Mucosa of rectum (tissue), 2 donors: ENCODE measurements at regions not wholly inside any gene's neighbourhood (a gene's known extent, or its start where the extent isn't known, plus 50 kb on each side); places are given as distances from the start of the nearest gene placed in this dataset.

ENCODE experiments used
- H3K27ac ChIP-seq, 2 donors: one replicate each; pipeline ENCODE4 v1.7.0; 2013; ENCODE audit warnings: inconsistent platforms in 2 of 2, low read depth in 2 of 2, low read length in 2 of 2
- H3K27me3 ChIP-seq, 2 donors: one replicate each; pipeline ENCODE4 v1.7.0; 2013; ENCODE audit warnings: low read length in 2 of 2; ENCODE audit not compliant: control insufficient read depth in 2 of 2, insufficient read depth in 2 of 2
- H3K36me3 ChIP-seq, 2 donors: one replicate each; pipeline ENCODE4 v1.7.0; 2013; ENCODE audit warnings: low read length in 2 of 2; ENCODE audit not compliant: control insufficient read depth in 2 of 2, insufficient read depth in 2 of 2
- H3K4me1 ChIP-seq, 2 donors: one replicate each; pipeline ENCODE4 v1.7.0; 2013; ENCODE audit warnings: low read length in 2 of 2, mild to moderate bottlenecking in 1 of 2; ENCODE audit not compliant: control insufficient read depth in 2 of 2, insufficient read depth in 2 of 2
- H3K4me3 ChIP-seq, 2 donors: one replicate each; pipeline ENCODE4 v1.7.0; 2013; ENCODE audit warnings: low read length in 2 of 2
- H3K9ac ChIP-seq, 2 donors: one replicate each; pipeline ENCODE4 v1.7.0; 2013; ENCODE audit warnings: low read length in 2 of 2, low read depth in 1 of 2, mild to moderate bottlenecking in 1 of 2
- H3K9me3 ChIP-seq, 2 donors: one replicate each; pipeline ENCODE4 v1.7.0; 2013; ENCODE audit warnings: low read length in 2 of 2; ENCODE audit not compliant: control insufficient read depth in 2 of 2
- donor health status: healthy.
- donor health status: Normal muscosa, but diverticular disease.

GRCh38 chr10:78382047-78382446, 348.4 kb downstream of the RPS24 start:
- H3K9ac ChIP-seq: no peak overlapping the region
- H3K9me3 ChIP-seq: no peaks in the 10 kb centered on the region
- no peaks in the 10 kb centered on the region for H3K4me1 ChIP-seq
- H3K36me3 ChIP-seq: no peaks in the 10 kb centered on the region
- no peaks in the 10 kb centered on the region for H3K27me3 ChIP-seq
- H3K27ac ChIP-seq: no peak overlapping the region
- no peak overlapping the region for H3K4me3 ChIP-seq

DNA sequence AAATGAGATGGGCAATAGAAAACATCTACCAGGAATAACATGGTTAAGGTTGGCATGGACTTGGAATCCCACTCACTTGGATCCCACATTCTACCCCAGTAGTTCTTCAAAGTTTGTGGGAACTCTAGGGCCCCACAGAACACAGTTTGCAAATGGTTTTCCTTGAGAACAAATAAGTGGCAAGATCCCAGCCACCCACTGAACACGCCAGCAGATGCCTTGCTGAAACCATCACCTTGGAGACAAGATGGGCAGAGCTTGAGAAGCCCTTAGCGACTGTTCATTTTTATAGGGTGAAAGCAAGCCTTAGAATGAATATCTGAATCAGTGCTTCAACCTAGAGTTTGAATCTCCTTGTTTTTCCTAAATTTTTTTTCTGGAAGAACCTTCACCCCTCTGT, 349.1 kb downstream of the RPS24 start:
- Histone ChIP-seq H3K36me3 (no peaks in the 10 kb centered on the region), H3K27me3 (no peaks in the 10 kb centered on the region), H3K27ac (no peak overlapping the region), H3K4me3 (no peak overlapping the region), H3K4me1 (no peaks in the 10 kb centered on the region), H3K9me3 (no peaks in the 10 kb centered on the region), H3K9ac (no peak overlapping the region)

DNA sequence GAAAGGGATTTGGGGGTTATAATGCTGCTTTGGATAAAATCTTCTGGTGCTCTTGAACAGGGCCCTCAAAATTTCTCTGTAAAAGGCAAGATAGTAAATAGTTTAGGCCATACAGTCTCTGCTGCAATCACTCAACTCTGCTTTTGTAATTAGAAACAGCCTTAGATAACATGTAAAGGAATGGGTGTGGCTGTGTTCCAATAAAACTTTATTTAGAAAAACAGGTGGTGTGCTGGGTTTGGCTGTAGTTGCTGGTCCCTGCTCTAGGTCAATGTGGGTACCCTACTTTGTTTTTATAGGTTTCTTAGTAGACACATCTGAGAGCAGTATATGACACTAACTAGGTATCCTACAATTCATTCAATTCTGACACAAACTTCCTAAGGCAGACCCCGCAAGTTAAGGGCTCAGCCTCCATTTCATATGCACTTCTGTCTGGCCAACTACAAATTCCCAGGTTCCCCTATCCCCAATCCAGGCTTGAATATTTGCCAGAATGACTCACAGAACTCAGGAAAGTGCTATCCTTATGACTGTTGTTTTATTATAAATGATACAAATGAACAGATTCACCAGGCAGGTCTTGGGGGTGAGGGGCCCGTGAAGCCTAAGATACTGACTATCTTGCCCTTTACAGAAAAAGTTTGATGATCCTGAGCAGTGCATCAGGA, 349.9 kb downstream of the RPS24 start:
- no peak overlapping the region for H3K4me3 ChIP-seq
- H3K9ac ChIP-seq: no peak overlapping the region
- no peaks in the 10 kb centered on the region for H3K36me3 ChIP-seq
- no peaks in the 10 kb centered on the region for H3K4me1 ChIP-seq
- H3K27me3 ChIP-seq: no peaks in the 10 kb centered on the region
- no peak overlapping the region for H3K27ac ChIP-seq
- H3K9me3 ChIP-seq: no peaks in the 10 kb centered on the region

DNA sequence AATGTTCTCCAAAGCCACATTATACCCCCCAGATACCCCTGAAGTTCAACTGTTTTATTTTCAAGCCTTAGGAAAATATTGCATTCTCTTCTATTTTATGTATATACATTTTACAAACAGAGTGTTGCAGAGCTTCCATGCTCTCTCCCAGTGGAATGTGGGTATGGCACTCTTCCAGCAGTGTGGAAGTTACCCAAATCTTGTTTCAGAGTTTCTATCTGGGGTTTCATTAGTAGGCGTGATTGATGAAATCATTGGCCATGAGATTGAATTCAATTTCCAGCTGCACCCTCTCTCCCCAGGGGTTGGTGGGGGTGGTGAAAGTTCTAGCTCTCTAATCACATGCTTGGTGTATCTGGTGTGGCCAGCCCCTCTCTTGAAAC, 350.4 kb downstream of the RPS24 start:
- Histone ChIP-seq H3K9ac (no peak overlapping the region), H3K36me3 (no peaks in the 10 kb centered on the region), H3K4me1 (no peaks in the 10 kb centered on the region), H3K27ac (no peak overlapping the region), H3K4me3 (no peak overlapping the region), H3K9me3 (no peaks in the 10 kb centered on the region), H3K27me3 (no peaks in the 10 kb centered on the region)

GRCh38 chr10:78385599-78385998, 351.9 kb downstream of the RPS24 start:
- no peaks in the 10 kb centered on the region for H3K36me3 ChIP-seq

GRCh38 chr10:78386509-78386908, 352.8 kb downstream of the RPS24 start:
- Histone ChIP-seq H3K36me3 (no peaks in the 10 kb centered on the region), H3K27ac (no peak overlapping the region), H3K27me3 (no peaks in the 10 kb centered on the region), H3K4me1 (no peaks in the 10 kb centered on the region), H3K9ac (no peak overlapping the region), H3K4me3 (no peak overlapping the region), H3K9me3 (no peaks in the 10 kb centered on the region)

More at GRCh38 chr10:78385599-78385998, 351.9 kb downstream of the RPS24 start:
- no peaks in the 10 kb centered on the region for H3K27me3 ChIP-seq
- H3K27ac ChIP-seq: no peak overlapping the region
- no peak overlapping the region for H3K9ac ChIP-seq
- H3K9me3 ChIP-seq: no peaks in the 10 kb centered on the region
- no peaks in the 10 kb centered on the region for H3K4me1 ChIP-seq
- no peak overlapping the region for H3K4me3 ChIP-seq

DNA sequence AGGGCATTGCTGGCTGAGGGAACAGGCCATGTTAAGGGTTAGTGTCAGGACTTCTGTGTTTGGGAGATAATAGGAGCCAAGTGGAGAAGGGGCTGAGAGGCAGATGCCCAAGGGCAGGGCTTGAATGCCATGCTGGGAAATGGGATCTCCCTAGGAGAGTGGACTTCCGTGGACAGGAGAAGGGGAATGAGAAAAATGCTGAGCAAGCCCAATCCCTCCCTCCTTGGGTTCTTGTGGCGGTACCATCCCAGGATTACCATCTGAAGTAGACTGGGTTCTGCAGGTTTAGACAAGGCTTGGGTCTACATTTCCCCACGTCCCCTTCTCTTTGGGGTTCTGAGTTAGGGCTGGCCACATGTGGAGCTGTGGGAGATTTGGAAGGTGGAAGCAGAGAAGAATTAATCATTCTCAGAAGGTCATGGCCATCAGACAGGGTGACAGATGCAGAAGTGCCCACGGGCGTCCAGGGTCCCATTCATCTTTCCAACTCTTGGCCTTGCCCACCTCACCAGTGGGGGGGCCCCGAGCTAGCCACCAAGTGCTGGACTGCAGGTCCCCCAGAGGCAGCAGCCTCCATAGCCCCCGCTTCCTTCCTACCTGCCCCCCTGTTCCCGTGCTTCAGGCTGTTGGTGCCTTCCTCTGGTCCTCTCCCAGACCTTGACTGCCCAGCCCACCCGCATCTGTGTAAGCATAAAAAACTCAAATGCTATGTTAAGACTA, 354.8 kb downstream of the RPS24 start:
- no peaks in the 10 kb centered on the region for H3K4me1 ChIP-seq
- H3K9ac ChIP-seq: no peak overlapping the region
- no peak overlapping the region for H3K4me3 ChIP-seq
- no peaks in the 10 kb centered on the region for H3K36me3 ChIP-seq
- no peaks in the 10 kb centered on the region for H3K9me3 ChIP-seq
- no peaks in the 10 kb centered on the region for H3K27me3 ChIP-seq
- H3K27ac ChIP-seq: no peak overlapping the region

DNA sequence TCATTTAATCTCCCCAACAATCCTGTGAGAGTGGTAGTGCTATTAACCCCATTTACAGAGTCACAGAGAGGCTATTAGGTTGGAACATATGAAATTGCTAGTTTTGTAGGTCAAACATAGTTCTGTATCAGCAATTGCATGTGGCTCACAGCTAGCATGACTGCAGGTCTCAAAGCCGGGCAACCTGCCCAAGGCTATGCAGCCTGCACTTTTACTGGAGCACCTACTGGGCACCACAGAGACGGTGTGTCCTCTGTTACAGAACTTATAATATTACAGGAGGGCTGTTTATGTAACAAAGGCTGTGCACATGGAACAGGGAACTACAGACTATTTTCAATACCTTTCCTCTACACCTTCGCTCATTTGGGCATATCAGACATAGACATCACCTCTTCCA, 355.8 kb downstream of the RPS24 start:
- Histone ChIP-seq H3K27ac (no peak overlapping the region), H3K4me3 (no peak overlapping the region), H3K36me3 (no peaks in the 10 kb centered on the region), H3K27me3 (no peaks in the 10 kb centered on the region), H3K9ac (no peak overlapping the region), H3K9me3 (no peaks in the 10 kb centered on the region), H3K4me1 (no peaks in the 10 kb centered on the region)

GRCh38 chr10:78390051-78390450, 356.4 kb downstream of the RPS24 start:
- H3K27me3 ChIP-seq: no peaks in the 10 kb centered on the region
- H3K9ac ChIP-seq: no peak overlapping the region
- H3K36me3 ChIP-seq: no peaks in the 10 kb centered on the region
- no peak overlapping the region for H3K4me3 ChIP-seq
- no peaks in the 10 kb centered on the region for H3K4me1 ChIP-seq
- H3K9me3 ChIP-seq: no peaks in the 10 kb centered on the region
- no peak overlapping the region for H3K27ac ChIP-seq

DNA sequence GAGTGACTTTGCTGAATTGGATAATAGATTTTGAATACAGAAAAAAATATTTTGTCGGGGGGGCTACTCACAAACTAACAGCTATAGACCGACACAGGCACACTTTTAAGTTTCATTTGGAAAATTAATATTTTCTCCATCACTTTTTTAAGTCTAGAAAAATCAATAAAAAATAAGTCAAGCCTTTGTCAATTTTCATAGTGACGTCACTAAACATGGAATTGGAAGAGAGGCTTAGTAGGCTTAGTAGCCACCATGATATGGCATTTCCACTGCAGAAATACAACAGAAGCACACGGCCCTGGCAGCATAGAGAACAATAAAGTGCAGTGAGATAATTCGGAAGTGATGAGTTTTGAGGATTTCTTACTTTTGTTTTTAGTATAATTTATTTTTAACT, 357.2 kb downstream of the RPS24 start:
- H3K27me3 ChIP-seq: no peaks in the 10 kb centered on the region
- H3K4me3 ChIP-seq: no peak overlapping the region
- H3K36me3 ChIP-seq: no peaks in the 10 kb centered on the region
- no peak overlapping the region for H3K27ac ChIP-seq
- no peaks in the 10 kb centered on the region for H3K9me3 ChIP-seq
- H3K9ac ChIP-seq: no peak overlapping the region
- H3K4me1 ChIP-seq: no peaks in the 10 kb centered on the region
